Urinary bladder (tissue), 3 donors: ENCODE measurements at regions not wholly inside any gene's neighbourhood (a gene's known extent, or its start where the extent isn't known, plus 50 kb on each side); places are given as distances from the start of the nearest gene placed in this dataset.

Source experiments
- DNase-seq: peaks from one replicate; pipeline ENCODE4 v3.0.0-alpha.2; 2015; ENCODE audit errors: extremely low spot score
- H3K27ac ChIP-seq: one replicate; pipeline ENCODE4 v1.5.1; 2013; ENCODE audit warnings: low read depth, mild to moderate bottlenecking, moderate library complexity
- H3K36me3 ChIP-seq: one replicate; pipeline ENCODE4 v1.6.1; 2013; ENCODE audit warnings: mild to moderate bottlenecking, moderate library complexity; ENCODE audit not compliant: insufficient read depth
- H3K4me1 ChIP-seq: one replicate; pipeline ENCODE4 v1.6.1; 2013; ENCODE audit warnings: mild to moderate bottlenecking, moderate library complexity; ENCODE audit not compliant: insufficient read depth
- H3K4me3 ChIP-seq: one replicate; pipeline ENCODE4 v1.5.1; 2013; ENCODE audit warnings: low read depth, low read length
- WGBS: extraction: QIAGEN DNeasy Blood & Tissue Kit; methylation state at CpG from one replicate; pipeline ENCODE4 v1.1.7; 2013; 5-methylcytosine and 5-hydroxymethylcytosine counted together
- donor health status: healthy with polysubstance abuse.
- donor health status: healthy.

GRCh38 chr15:62756995-62757360 lies 285.6 kb upstream of the TPM1 start:
- no peak for DNase-seq
- no peaks in the 10 kb centered on the region for H3K4me1 ChIP-seq
- no peak overlapping the region for H3K4me3 ChIP-seq
- no peaks in the 10 kb centered on the region for H3K36me3 ChIP-seq
- 100% methylated on average over 1 of the region's 1 CpG for WGBS
- H3K27ac ChIP-seq, result no peak overlapping the region

GRCh38 chr15:62757535-62757934 lies 285.0 kb upstream of the TPM1 start:
- H3K27ac ChIP-seq, result no peak overlapping the region
- H3K4me1 ChIP-seq, result no peaks in the 10 kb centered on the region
- H3K36me3 ChIP-seq, result peaks cover 3% of the 10 kb centered on the region
- no peak overlapping the region for H3K4me3 ChIP-seq
- whole genome bisulfite sequencing, result 82% methylated on average over 10 of the region's 10 CpGs
- DNase-seq, result no peak

- no peak for DNase-seq
- 64% methylated on average over 11 of the region's 11 CpGs for WGBS
- H3K36me3 ChIP-seq, result peaks cover 3% of the 10 kb centered on the region
- no peaks in the 10 kb centered on the region for H3K4me1 ChIP-seq
- no peak overlapping the region for H3K27ac ChIP-seq
- no peak overlapping the region for H3K4me3 ChIP-seq
Measured at GRCh38 chr15:62758126-62758951, 284.2 kb upstream of the TPM1 start.

- no peaks in the 10 kb centered on the region for H3K4me1 ChIP-seq
- no peak overlapping the region for H3K27ac ChIP-seq
- 85% methylated on average over 4 of the region's 4 CpGs for WGBS
- H3K4me3 ChIP-seq, result no peak overlapping the region
- no peak for DNase-seq
- H3K36me3 ChIP-seq, result peaks cover 3% of the 10 kb centered on the region
Measured at GRCh38 chr15:62758952-62759349, 283.6 kb upstream of the TPM1 start.

GRCh38 chr15:62760538-62760937 lies 282.0 kb upstream of the TPM1 start:
- Histone ChIP-seq H3K27ac (no peak overlapping the region), H3K36me3 (peaks cover 3% of the 10 kb centered on the region), H3K4me3 (no peak overlapping the region), H3K4me1 (no peaks in the 10 kb centered on the region)
- no peak for DNase-seq
- 90% methylated on average over 3 of the region's 3 CpGs for WGBS

- DNase-seq, result no peak
- Histone ChIP-seq H3K4me1 (no peaks in the 10 kb centered on the region), H3K36me3 (peaks cover 5% of the 10 kb centered on the region), H3K27ac (no peak overlapping the region), H3K4me3 (no peak overlapping the region)
- WGBS, result 71% methylated on average over 4 of the region's 4 CpGs
Measured at GRCh38 chr15:62765916-62766315, 276.6 kb upstream of the TPM1 start.

- no peaks in the 10 kb centered on the region for H3K4me1 ChIP-seq
- H3K36me3 ChIP-seq, result peaks cover 5% of the 10 kb centered on the region
- no peak for DNase-seq
- WGBS, result 64% methylated on average over 4 of the region's 4 CpGs
- H3K4me3 ChIP-seq, result no peak overlapping the region
- no peak overlapping the region for H3K27ac ChIP-seq
Measured at GRCh38 chr15:62766599-62766998, 275.9 kb upstream of the TPM1 start.

GRCh38 chr15:62769604-62770003 lies 272.9 kb upstream of the TPM1 start:
- no peak for DNase-seq
- Histone ChIP-seq H3K4me1 (no peaks in the 10 kb centered on the region), H3K36me3 (peaks cover 2% of the 10 kb centered on the region), H3K27ac (no peak overlapping the region), H3K4me3 (no peak overlapping the region)
- WGBS, result 96% methylated on average over 3 of the region's 3 CpGs

GRCh38 chr15:62770111-62770660 lies 272.4 kb upstream of the TPM1 start:
- DNase-seq, result no peak
- Histone ChIP-seq H3K36me3 (peaks cover 2% of the 10 kb centered on the region), H3K27ac (no peak overlapping the region), H3K4me3 (no peak overlapping the region), H3K4me1 (no peaks in the 10 kb centered on the region)
- WGBS, result 96% methylated on average over 11 of the region's 11 CpGs

GRCh38 chr15:62770752-62771151 lies 271.8 kb upstream of the TPM1 start:
- Histone ChIP-seq H3K27ac (no peak overlapping the region), H3K4me1 (no peaks in the 10 kb centered on the region), H3K36me3 (peaks cover 2% of the 10 kb centered on the region), H3K4me3 (no peak overlapping the region)
- DNase-seq, result no peak
- WGBS, result 83% methylated on average over 7 of the region's 7 CpGs

- no peak for DNase-seq
- Histone ChIP-seq H3K4me3 (no peak overlapping the region), H3K27ac (no peak overlapping the region), H3K4me1 (no peaks in the 10 kb centered on the region), H3K36me3 (peaks cover 2% of the 10 kb centered on the region)
- 79% methylated on average over 2 of the region's 2 CpGs for WGBS
Measured at GRCh38 chr15:62771234-62771633, 271.3 kb upstream of the TPM1 start.

GRCh38 chr15:62773369-62774165 lies 269.0 kb upstream of the TPM1 start:
- no peak overlapping the region for H3K27ac ChIP-seq
- H3K4me1 ChIP-seq, result no peaks in the 10 kb centered on the region
- H3K4me3 ChIP-seq, result no peak overlapping the region
- peaks cover 2% of the 10 kb centered on the region for H3K36me3 ChIP-seq
- DNase-seq, result no peak
- WGBS, result 94% methylated on average over 12 of the region's 12 CpGs

- H3K4me3 ChIP-seq, result no peak overlapping the region
- no peaks in the 10 kb centered on the region for H3K36me3 ChIP-seq
- H3K27ac ChIP-seq, result no peak overlapping the region
- no peaks in the 10 kb centered on the region for H3K4me1 ChIP-seq
- no peak for DNase-seq
- 67% methylated on average over 1 of the region's 1 CpG for whole genome bisulfite sequencing
Measured at GRCh38 chr15:62775932-62776331, 266.6 kb upstream of the TPM1 start.

GRCh38 chr15:62777671-62778070 lies 264.9 kb upstream of the TPM1 start:
- 81% methylated on average over 2 of the region's 2 CpGs for WGBS
- no peak for DNase-seq
- Histone ChIP-seq H3K27ac (no peak overlapping the region), H3K4me3 (no peak overlapping the region), H3K4me1 (no peaks in the 10 kb centered on the region), H3K36me3 (no peaks in the 10 kb centered on the region)
